Panc1 (cell line): ENCODE measurements at regions not wholly inside any gene's neighbourhood (a gene's known extent, or its start where the extent isn't known, plus 50 kb on each side); places are given as distances from the start of the nearest gene placed in this dataset.

ENCODE experiments used
- ATAC-seq: fragments of 200-7000 bp; cut with Tn5 transposase; 2 replicates; pipeline ENCODE4 v1.9.1; 2020; ENCODE audit warnings: mild to moderate bottlenecking, moderate library complexity
- BruUV-seq: library from RNA; stranded (reverse); fragments of 400-500 nt; replicated peaks from 2 replicates; lab custom pipeline; 2021; lab: Mats Ljungman, UMichigan
- CTCF ChIA-PET: fragments of 300-600 bp; sonication (Branson Sonifier 250); formaldehyde crosslinking; loops from one replicate; lab custom pipeline; 2022; ENCODE audit warnings: antibody characterized with exemption; lab: Charles Lee
- POLR2A ChIA-PET: fragments of 300-600 bp; sonication (Branson Sonifier 250); formaldehyde crosslinking; loops from one replicate; lab custom pipeline; 2022; ENCODE audit warnings: antibody characterized with exemption; lab: Charles Lee
- DNase-seq: peaks from one replicate; pipeline ENCODE4 v3.0.0-alpha.2; 2010; ENCODE audit warnings: low read depth, low spot score
- H3K27ac ChIP-seq: 2 replicates; pipeline ENCODE4 v1.5.1; 2011; ENCODE audit warnings: mild to moderate bottlenecking, low read length, inconsistent platforms
- H3K27me3 ChIP-seq: fragments of 200-500 bp; sonication (Bioruptor generic); 2 replicates; pipeline ENCODE4 v1.6.0; 2014; ENCODE audit warnings: low read length, inconsistent platforms; ENCODE audit not compliant: control insufficient read depth, insufficient read depth
- H3K36me3 ChIP-seq: fragments of 200-500 bp; sonication (Bioruptor generic); 2 replicates; pipeline ENCODE4 v1.5.1; 2014; ENCODE audit warnings: inconsistent platforms, mild to moderate bottlenecking, low read length, moderate library complexity; ENCODE audit not compliant: control insufficient read depth, insufficient read depth
- H3K4me1 ChIP-seq: 2 replicates; pipeline ENCODE4 v1.5.1; 2011; ENCODE audit warnings: inconsistent platforms, mild to moderate bottlenecking, low read length, moderate library complexity; ENCODE audit not compliant: control insufficient read depth, insufficient read depth
- H3K4me3 ChIP-seq, 2 experiments: 2 replicates each; pipeline ENCODE4 v1.5.1; 2011 to 2012; ENCODE audit warnings: low read depth in 2 of 2, low read length in 2 of 2, mild to moderate bottlenecking in 2 of 2, inconsistent platforms in 1 of 2, moderate library complexity in 1 of 2
- H3K9me3 ChIP-seq: fragments of 200-500 bp; sonication (Bioruptor generic); 2 replicates; pipeline ENCODE4 v1.5.1; 2014; ENCODE audit warnings: low read depth, mild to moderate bottlenecking, inconsistent platforms, low read length, moderate library complexity; ENCODE audit not compliant: control insufficient read depth, insufficient read depth
- CTCF ChIP-seq: fragments of 450-650 bp; IDR thresholded peaks from 2 replicates; pipeline ENCODE4 v1.5.1; 2017; ENCODE audit warnings: mild to moderate bottlenecking
- POLR2AphosphoS5 ChIP-seq: IDR thresholded peaks from 2 replicates; pipeline ENCODE4 v1.6.1; 2012; ENCODE audit warnings: mild to moderate bottlenecking, low read depth, low read length, moderate library complexity
- REST ChIP-seq, 2 experiments: IDR thresholded peaks; 2 replicates each; pipeline ENCODE4 v1.6.1; 2011 to 2012; ENCODE audit warnings: low read depth in 2 of 2, control low read depth in 1 of 2, low read length in 1 of 2, mild to moderate bottlenecking in 1 of 2, moderate library complexity in 1 of 2; ENCODE audit not compliant: insufficient read depth in 1 of 2
- SIN3A ChIP-seq: IDR thresholded peaks from 2 replicates; pipeline ENCODE4 v1.6.1; 2012; ENCODE audit warnings: low read depth, mild to moderate bottlenecking, low read length, moderate library complexity, borderline replicate concordance; ENCODE audit not compliant: insufficient read depth
- TCF7L2 ChIP-seq: IDR thresholded peaks from 2 replicates; pipeline ENCODE4 v1.6.1; 2011; ENCODE audit warnings: mild to moderate bottlenecking, low read depth, low read length, inconsistent platforms
- in situ Hi-C: cut with HindIII; loops from 2 replicates; pipeline ENCODE4 v1.10.0; 2016; ENCODE audit warnings: low sequenced_read_pairs, low pct_unique_long_range_greater_than_20kb
- intact Hi-C: fragments of 100-400 bp; cut with micrococcal nuclease; formaldehyde crosslinking; loops from one replicate; pipeline ENCODE4 v1.10.0; 2022; ENCODE audit not compliant: unreplicated experiment

GRCh38 chr10:77711683-77712049 is 74.1 kb upstream of the KCNMA1 start:
- BruUV-seq: no TSS peak
- Histone ChIP-seq H3K36me3 (no peaks in the 10 kb centered on the region), H3K9me3 (no peaks in the 10 kb centered on the region), H3K4me1 (no peaks in the 10 kb centered on the region; the same call in 1 of the 2 replicates), H3K27me3 (no peaks in the 10 kb centered on the region), H3K27ac (no peak overlapping the region), H3K4me3 (peak overlapping the region; percentile 28 to 42; a peak in 3 of 4 replicates)
- in situ Hi-C loops (no loop called here), intact Hi-C loops (loop anchor here (5.0 kb wide), 1 partner anchor 544 kb away; no protein-coding TSS in a partner anchor)
- POLR2A ChIA-PET: interaction anchor here (0.6 kb wide), 1 partner anchor 8 kb away, joined by 5 read pairs; no protein-coding TSS in a partner anchor
- peak; percentile 28 for ATAC-seq
- DNase-seq: no peak
- TF ChIP-seq TCF7L2 (no peak), POLR2AphosphoS5 (no peak), CTCF (no peak; the same call in 1 of the 2 replicates), REST (IDR thresholded peaks at IDR 0.05; ENCODE audit: insufficient read depth in 1 of 2, low read depth in 2 of 2, low read length in 1 of 2) (no peak), SIN3A (no peak)
- CTCF ChIA-PET: interaction anchor here (0.6 to 3.0 kb wide), 20 partner anchors 12 to 554 kb away, joined by 3 to 9 read pairs (median 4); no protein-coding TSS in a partner anchor

- in situ Hi-C loops: no loop called here
- Histone ChIP-seq H3K4me1 (no peaks in the 10 kb centered on the region; the same call in 1 of the 2 replicates), H3K36me3 (no peaks in the 10 kb centered on the region), H3K27me3 (no peaks in the 10 kb centered on the region), H3K27ac (no peak overlapping the region), H3K9me3 (no peaks in the 10 kb centered on the region), H3K4me3 (peak overlapping the region; percentile 28 to 42)
- POLR2A ChIA-PET: interaction anchor here (0.6 kb wide), 1 partner anchor 9 kb away, joined by 5 read pairs; no protein-coding TSS in a partner anchor
- TF ChIP-seq SIN3A (no peak), POLR2AphosphoS5 (no peak), REST (IDR thresholded peaks at IDR 0.05; ENCODE audit: insufficient read depth in 1 of 2, low read depth in 2 of 2, low read length in 1 of 2) (peak in 1 of 2 experiments; percentile 14; a peak in 1 of 4 replicates), CTCF (peak; percentile 100), TCF7L2 (no peak)
- CTCF ChIA-PET: interaction anchor here (0.6 to 3.0 kb wide), 20 partner anchors 13 to 545 kb away, joined by 3 to 13 read pairs (median 4); no protein-coding TSS in a partner anchor
- BruUV-seq: no TSS peak
- DNase-seq: peak; percentile 36
- intact Hi-C loops: loop anchor here (5.0 kb wide), 1 partner anchor 544 kb away; no protein-coding TSS in a partner anchor
- peak; percentile 98 for ATAC-seq
Measured at GRCh38 chr10:77710759-77711682, 73.4 kb upstream of the KCNMA1 start.
